ENCODE measurements at regions not wholly inside any gene's neighbourhood (a gene's known extent, or its start where the extent isn't known, plus 50 kb on each side); places are given as distances from the start of the nearest gene placed in this dataset.

DNA sequence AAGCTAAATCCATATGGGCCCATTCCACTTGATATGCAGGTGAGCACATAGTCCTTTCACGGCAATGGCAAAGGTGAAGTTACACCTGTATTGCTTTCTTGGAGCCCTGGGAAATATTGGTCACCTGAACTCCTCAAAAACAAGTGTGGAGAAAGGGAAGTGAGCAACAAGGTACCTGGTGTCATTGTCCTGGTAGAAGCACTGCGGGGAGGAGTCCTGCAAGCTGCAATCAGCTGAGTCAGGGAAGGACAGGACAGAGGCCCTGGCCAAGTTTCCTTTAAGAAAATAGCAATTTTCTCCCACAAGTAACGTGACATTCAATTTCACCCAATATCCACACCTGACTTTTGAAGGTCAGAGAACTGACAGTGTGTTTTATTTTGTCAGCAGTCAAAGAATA, 389.1 kb downstream of the IRS2 start:
- DNase-seq (ENCODE audit: low read depth), result no peak

DNA sequence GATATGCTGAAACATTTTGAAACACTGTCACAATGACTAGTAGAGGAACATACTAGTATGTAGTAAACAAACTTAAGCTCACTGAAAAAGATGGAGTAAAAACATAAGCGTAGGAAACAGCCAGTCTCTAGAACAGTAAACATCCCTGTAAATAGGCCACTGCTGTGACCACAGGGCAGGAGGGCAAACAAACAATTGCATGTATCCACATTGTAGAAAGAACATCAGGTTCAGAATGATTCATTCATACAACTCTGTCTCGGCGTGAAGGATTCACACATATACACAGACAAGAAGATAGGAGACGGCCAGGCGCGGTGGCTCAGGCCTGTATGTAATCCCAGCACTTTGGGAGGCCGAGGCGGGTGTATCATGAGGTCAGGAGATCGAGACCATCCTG, 390.1 kb downstream of the IRS2 start:
- DNase-seq (ENCODE audit: low read depth), result no peak

DNA sequence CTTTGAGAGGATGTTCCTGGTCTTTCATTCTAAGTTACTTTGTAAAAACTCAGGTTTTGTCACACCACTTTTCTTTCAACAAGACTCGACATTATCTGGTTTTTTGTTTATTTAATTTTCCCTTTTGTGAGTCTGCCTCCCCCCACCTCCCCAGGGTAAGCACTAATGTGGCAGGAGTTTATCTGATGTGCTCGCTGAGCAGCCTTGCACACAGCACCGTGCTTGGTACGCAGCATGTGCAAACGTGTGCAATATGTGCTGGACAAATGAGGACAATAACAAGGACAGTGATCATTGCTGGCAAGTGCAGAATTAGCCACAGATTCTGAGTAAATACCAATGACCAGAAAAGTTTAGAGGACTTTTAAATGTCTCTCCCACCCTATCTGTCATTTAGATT, 391.4 kb downstream of the IRS2 start:
- no peak for DNase-seq (ENCODE audit: low read depth)

DNA sequence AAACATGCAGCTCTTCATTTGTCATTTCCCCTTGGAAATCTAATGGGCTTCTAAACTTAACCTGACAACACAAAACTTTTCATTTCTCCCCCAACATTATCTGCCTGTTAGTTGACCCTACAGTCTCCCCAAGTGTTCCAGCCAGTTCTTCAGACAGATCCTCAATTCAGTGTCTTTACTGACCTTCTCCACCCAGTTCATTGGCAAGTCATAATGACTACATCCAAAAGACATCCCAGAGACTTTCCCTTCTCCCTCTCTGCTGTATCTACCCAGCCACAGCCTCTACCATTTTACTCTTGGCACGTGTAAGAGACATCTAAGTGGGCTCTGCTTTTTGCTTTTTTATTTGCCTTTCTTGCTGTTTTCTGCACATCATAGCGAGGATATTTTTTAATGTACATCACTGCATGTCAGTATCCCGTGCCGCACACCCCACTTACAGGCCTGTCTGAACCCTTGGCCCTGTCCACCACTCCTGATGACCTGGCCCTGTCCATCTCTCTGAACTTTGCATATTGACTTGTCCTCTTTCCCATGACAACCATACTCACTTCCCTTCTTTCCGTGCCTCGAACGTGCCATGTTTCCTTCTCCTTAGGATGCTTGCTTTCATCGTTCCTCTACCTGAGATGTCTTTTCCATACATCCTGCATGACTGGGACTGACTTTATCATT, 391.9 kb downstream of the IRS2 start:
- no peak for DNase-seq (ENCODE audit: low read depth)

DNA sequence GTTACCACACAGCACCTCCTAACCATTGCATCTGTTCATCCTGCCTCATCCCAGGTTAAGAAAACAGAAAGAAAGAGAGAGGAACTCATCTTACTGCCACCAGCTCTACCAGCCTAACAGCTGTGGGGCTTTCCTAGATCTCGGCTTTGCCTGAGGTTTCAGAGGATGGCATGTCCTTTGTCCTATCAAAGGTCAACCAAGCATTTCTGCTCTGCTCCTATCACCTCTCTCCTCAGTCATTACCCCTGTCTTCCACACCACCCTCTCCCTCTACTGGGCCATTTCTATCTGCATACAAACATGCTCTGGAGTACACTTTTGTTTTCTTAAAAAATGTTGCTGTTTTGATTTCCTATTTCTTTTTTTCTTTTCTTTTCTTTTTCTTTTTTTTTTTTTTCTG, 393.3 kb downstream of the IRS2 start:
- no peak for DNase-seq (ENCODE audit: low read depth)

DNA sequence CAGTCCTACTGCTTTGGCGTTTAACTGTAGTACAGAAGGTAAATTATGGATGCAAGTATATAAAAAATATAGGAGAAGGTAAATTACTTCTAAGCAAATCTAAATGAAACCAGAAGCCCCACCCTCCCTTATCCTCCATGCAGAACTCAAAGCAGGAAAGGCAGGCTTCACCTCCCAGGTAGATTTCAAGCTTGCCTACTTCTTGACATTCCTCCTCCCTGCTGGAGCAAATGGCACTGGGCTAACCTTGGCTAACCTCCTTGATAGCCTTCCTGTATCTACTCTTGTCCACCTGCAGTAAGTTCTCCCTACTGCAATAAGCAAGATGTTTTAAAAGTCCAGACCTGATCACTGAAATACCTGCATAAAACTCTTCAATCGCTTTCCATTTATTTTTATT, 396.0 kb downstream of the IRS2 start:
- DNase-seq (ENCODE audit: low read depth), result no peak

DNA sequence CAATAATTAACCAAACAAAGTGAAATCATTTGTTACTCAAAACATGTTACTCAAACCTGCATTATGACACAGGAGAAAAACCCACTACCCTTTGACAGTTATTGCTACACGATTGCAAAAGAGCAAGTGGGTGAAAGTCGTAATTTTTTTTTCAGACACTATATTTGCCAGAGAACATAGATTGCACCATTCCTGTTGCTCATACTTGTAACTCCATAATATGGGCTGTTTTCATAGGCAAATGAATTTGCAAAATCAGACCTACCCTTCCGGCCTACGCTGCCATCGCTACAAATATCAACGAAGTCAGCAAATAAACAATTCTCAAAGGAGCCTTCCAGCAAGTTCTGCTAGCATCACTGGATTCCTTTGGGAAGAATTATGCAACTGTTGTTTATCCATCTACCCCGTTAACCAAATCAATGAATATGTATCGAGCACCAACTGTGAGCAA, 396.5 kb downstream of the IRS2 start:
- no peak for DNase-seq (ENCODE audit: low read depth)

DNA sequence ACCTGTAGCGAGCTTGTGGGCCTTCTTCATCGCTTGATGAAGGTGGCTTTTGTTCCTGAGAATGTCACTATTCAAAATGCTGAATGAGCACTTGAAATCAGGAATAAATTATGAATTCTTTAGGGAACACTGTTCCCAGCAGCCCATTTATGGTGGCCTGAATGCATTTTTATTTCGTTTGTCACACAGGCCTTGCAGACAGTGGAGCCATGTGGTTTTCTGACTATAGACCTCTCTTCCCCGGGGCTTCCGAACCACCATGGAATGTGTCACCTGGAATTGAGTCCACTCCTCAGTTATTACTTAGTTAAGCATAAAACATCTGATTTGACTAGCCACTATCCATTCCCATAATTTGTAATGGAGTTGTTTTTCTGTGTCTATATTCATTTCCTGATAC, 396.9 kb downstream of the IRS2 start:
- no peak for DNase-seq (ENCODE audit: low read depth)

DNA sequence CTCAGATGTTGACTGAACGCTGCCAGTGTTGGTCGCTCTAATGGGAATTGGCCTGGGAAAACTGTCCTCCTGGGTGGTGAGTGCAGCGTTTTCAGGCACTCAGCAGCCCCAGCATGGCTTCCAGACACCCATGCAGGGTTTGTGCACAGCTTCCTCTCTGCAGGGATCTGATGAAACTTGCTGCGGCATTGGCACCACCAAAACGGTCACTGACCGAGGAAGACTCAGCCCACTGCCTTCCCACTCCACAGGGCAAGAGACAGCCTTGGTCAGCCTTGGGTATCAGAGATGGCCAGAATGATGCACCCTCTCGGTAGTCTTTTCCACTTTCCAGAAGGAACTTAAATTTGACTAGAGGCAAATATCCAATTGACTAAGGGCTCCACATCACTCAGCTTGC, 398.9 kb downstream of the IRS2 start:
- no peak for DNase-seq (ENCODE audit: low read depth)

DNA sequence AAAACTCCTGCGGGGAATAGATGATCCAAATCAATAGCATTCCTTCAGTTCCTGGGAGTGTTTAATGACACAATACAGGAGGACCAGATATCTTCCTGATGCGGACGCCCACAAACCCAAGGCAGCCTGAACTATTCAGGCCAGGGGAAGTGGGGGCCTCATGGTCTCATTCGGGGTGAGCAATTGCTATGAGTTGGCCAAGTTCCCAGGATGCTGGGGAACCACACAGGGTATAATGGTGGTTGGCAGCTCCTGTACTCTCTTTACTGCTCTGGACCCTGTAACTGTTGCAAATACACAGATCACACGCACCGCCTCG, 401.2 kb downstream of the IRS2 start:
- DNase-seq (ENCODE audit: low read depth), result no peak

DNA sequence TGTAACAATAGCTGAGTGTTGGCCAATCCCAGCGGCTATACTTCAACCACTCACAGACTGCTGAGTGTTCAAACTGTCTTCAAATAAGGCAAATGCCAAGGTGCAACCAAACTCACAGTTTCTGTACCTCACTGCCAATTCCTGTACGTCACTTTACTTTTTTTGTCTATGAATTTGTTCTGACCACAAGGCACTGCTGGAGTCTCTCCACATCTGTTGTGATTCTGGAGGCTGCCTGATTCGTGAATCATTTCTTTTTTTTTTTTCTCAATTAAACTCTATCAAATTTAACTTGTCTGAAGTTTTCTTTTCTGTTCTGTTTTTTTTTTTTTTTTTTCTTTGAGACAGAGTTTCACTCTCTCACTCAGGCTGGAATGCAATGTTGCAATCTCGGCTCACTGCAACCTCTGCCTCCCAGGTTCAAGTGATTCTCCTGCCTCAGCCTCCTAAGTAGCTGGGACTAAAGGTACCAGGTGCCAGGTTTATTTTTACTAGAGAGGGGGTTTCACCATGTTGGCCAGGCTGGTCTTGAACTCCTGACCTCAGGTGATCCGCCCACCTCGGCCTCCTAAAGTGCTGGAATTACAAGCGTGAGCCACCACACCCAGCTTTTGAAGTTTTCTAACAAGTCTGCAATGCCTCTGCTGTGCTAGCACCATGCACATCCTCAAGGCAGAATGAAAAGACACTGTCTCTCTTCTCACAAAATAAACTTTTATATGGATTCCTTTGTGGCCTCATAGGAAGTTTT, 401.7 kb downstream of the IRS2 start:
- DNase-seq (ENCODE audit: low read depth), result no peak

DNA sequence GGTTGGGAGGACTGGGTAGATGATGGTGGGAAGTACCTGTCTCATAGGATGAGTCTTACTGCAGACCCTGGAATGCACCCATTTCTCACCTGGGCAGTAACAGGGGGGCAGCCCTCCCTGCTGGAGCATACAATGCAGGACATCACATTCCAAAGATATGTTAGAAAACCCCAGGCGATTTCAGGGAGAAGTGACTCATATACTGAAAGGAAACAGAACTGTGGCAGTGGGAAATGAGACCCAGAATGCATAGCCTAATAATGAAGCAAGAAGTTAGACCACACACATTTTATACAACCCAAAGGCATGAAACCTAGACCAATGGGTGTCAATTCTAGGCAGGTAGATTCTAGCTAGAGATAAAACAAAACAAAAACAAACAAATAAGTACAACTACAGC, 402.7 kb downstream of the IRS2 start:
- no peak for DNase-seq (ENCODE audit: low read depth)

DNA sequence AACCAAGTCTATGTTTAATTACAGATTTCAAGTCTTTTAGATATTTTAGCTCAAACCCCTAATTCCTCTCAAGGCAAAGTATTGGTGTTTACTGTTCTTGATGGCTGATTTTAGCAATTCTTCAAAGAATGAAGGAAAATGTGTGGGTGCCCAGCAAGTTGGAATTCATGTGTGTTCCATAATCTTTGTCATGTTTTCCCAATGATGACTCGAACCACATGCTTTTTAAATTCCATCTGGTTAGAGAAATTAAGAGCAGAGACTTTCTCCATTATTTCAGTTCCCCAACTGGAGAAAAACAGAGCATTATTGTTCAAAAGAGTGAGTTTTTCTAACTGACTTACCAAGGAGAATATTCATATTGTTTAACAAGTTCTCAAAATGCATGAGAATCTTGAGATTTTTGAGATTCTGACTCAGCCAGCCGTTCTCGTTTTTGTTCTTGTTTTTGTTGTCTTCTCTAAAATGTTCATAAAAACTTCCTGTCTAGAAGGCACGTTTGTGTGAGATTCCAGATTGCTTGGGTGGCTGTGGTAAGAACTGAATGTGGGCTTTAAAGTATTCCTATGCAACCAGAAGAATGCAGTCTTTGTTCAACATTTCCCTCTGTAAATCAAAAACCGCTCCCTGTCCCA, 404.7 kb downstream of the IRS2 start:
- DNase-seq (ENCODE audit: low read depth), result no peak

DNA sequence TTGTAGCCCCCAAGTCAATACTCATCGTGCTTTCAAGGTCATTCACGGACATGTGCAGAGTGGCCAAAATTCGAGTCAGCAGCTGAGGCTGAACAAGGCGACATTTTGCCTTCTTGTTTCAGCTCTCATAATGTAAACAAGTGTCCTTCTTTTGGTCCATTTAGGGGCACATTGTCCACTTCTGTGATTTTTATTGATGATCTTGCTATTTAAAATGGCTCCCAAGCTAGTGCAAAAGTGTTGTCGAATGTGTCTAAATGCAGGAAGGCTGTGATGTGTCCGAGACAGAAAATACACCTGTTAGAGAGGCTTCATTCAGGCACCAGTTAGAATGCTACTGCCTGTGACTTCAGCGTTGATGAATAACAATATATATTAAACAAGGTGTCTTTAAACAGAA, 405.9 kb downstream of the IRS2 start:
- no peak for DNase-seq (ENCODE audit: low read depth)

DNA sequence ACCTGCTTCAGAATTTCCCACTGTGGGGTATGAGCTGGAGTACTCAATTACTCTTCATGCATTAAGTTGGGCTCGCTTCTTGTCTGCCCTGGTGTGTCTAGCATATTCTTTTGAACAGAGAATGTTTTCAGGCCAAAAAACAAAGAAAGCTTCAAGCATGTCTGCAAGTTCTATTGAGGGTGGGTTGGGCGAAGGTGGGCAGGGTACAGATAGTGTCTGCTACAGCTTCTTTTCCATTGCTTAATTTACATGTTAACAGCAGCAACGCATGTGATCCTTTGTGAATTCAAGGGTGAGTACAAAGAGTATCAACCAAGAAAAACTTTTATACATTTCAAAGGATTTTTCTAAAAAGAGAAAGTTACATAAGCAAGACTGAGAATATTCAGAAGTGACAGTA, 406.5 kb downstream of the IRS2 start:
- DNase-seq (ENCODE audit: low read depth), result no peak

DNA sequence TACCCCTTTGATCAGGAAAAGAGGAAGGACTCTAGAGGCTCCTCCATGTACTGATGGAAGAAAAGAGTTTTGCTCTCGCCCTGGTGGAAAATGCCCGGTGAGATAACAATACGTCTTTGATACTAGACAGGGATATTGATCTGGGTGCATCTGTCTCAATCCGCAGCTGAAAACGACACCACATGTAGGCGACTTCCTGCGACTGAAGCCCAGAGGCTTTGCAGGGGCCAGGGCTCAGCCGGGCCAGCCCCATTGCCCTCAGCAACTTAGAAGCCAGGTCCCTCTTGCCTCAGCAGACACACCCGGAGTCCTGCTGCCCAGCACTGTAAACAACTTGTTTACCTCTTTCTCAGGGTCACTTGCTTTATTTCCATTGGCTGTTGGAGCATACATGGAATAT, 409.4 kb downstream of the IRS2 start:
- DNase-seq (ENCODE audit: low read depth), result no peak

DNA sequence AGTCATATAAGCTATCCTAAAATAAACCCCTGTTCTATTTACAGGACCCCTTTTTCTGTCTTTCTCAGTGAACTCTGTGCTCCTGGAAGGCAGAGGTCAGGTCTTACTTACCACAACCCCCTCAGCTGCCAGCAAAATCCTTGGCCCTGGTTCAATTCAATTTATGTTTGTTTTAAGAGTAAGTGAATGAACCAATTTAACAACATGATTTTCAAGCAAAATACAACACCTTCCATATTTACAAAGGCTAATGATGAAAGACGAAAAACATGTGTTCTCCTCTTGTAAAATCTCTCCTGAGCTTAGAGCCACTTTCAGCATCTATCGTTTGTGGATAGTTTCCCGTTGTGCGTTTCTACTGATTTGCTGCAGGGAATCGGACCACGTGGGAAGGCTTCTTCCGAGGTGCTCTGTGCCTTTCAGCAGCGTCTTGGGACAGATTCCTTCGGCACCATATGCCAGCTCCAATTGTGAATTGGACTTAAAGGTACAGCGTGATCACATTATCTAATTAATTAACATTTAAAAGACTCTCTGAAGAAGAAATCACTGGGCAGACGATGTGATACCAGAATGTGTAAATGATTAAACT, 411.7 kb downstream of the IRS2 start:
- DNase-seq (ENCODE audit: low read depth), result no peak

DNA sequence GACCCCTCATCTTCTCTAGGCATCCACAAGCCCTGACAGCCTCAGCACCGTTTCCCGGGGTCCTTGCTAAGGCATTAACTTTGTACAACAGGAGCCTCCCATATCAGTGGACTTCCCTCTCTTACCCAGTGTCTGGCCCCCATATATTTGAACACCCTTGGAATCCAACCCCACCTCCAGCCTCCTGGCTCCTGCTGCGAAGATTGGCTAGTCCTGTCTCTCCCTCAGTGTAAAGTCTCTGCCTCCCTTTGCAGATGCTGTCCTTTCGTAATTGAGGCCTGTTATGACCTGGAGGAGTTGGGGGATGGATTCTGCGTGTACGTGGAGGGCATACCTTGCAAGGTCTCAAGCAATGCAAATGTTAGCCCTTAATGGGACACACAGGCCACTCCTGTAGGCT, 413.7 kb downstream of the IRS2 start:
- no peak for DNase-seq (ENCODE audit: low read depth)

DNA sequence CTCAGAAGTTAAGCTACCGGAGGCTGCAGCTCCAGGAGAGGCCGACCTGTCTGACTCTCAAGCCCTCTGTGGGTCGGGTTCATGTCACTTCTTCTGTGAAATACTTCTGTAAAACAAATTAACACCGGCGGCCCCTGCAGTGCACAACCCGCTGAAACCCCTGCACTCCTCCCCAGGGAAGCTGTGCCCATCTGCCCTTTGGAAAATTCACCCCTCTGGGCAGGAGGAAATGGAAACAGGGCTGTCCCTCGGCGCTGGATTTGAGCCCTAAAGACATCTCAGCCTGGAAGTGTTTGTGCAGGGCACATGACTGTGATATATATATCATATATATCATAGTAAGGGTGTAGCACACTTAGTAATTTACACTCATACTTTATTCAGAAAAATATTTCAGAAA, 415.3 kb downstream of the IRS2 start:
- DNase-seq (ENCODE audit: low read depth), result no peak

DNA sequence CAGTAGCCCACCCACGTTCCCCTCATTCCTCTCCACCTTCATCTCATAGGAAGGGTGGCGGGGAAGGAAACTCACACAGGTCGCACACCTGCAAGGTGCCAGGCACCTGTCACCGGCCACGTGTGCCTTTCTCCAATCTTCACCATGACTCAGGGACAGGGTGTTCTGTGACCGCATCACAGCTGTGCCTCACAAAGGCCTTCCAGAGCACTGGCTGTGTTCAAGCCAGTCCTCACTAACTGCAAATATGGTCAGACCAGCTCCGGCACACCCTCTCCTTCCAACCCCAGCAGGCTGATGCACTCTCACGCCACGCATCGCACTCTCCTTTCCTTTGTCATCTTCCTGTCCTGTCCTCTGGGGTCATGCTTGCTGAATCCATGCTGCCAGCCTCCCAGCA, 415.9 kb downstream of the IRS2 start:
- no peak for DNase-seq (ENCODE audit: low read depth)

DNA sequence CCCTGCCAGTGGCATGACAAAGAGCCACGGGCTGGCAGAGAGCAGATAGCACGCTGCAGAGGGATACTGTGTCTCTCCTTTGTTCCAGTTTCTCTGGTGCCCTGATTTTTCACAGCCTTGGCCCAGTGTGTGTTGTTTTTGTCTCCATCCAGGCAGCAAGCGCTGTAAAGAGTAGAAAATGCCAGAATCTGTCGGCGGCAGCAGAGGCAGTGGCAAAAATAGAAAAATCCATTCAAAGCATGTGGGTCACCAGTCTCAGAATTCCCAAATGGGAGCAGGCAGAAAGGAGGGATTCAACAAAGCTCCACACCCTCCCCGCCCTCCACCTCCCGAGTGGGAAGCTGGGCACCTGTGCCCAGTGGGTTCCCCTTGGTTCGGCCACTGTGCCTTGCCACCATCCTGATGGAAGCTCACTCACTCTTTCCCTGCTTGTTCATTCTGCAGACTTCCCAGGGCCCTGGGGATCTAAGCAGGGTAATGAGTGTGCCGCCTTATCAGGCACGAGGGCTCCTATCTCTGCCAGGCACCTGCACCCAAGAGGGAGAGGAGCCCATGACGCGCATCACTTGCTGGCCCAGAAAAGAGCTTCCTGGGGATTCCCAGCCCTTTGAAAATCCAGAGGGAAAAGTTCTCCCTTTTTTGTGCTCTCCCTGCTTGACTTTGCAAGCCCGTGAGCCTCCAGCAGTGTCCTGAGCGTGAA, 416.9 kb downstream of the IRS2 start:
- no peak for DNase-seq (ENCODE audit: low read depth)

DNA sequence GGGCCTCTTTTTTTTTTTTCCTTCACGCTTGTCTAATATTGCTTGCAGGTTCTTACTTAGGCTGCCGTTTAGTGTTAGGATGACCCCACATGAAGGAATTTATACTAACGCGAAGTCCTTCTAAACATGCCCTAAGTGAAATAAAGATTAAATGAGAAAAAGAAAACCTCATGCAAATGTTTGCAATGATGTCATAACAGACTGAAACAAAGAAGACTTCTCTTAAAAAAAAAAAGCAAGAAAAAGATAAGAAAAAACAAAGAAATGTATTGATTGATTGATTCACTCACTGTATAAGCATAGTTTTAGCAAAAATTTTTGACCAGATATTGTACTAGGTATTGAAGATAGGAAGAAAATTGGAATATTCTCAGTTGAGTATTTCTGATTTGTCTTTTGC, 418.2 kb downstream of the IRS2 start:
- DNase-seq (ENCODE audit: low read depth), result no peak

DNA sequence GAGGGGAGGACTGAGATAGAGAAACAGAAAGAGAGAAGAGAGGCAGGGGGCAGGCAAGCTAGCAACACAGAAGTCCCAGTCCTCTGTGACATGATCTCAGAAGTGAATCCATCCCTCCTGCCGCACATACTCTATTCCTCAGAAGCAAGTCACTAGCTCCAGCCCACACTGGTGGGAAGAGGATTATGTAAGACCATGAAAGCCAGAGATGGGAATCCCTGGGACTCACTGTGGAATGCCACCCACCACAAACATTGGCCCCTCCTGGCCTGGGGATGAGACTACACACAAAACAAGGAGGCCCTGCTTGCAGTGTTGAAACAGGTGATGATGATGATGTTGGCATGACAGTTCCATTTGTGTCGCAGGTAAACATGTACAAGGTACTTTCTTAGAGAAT, 419.9 kb downstream of the IRS2 start:
- no peak for DNase-seq (ENCODE audit: low read depth)
